NCI-H345 treated with DMSO at 0.1 percent for 48 hours (cell line): ENCODE measurements at regions not wholly inside any gene's neighbourhood (a gene's known extent, or its start where the extent isn't known, plus 50 kb on each side); places are given as distances from the start of the nearest gene placed in this dataset.
A peak's percentile ranks its signal among the peaks of the same experiment; 100 is the strongest.
"Not testable (repeated sequence)": the region's sequence is repeated elsewhere in the genome, so short reads cannot be mapped to it uniquely, and the experiment has no call there.

Source experiments
- DNase-seq: peaks from one replicate; lab custom pipeline; 2025; ENCODE audit not compliant: unreplicated experiment; lab: John Stamatoyannopoulos, UW

DNA sequence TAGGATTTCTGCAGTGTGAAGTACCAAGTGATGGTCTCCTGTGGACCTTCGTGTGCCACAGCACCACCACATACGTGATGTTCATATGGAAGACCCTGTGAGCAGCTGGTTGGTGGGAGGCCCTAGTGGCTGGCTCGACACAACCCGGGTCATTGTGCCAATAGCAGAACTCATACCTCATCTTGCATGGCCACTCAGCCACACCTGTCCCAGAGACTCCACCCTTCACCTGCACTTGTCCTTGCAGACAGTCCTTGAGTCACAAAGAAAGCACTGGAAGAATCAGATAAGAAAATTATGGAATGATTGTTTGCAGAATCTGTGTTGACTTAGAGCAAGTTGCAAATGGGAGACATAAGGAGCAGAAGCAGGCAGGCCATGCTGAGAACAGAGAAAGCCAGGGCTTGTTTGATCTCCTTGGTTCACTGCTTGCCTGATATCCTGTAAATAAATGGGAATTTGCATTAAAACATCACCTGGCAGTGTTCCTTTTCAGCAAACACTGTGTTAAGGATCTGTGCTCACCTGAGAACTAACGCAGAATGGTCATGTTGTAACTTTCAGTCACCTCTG, 307.7 kb downstream of the SIPA1L2 start:
- DNase-seq: peak; percentile 38

GRCh38 chr1:232319518-232320210, 310.3 kb downstream of the SIPA1L2 start:
- no peak for DNase-seq

- DNase-seq: no peak
Observed at GRCh38 chr1:232319072-232319471, 310.9 kb downstream of the SIPA1L2 start.

GRCh38 chr1:232318143-232318542, 311.8 kb downstream of the SIPA1L2 start:
- no peak for DNase-seq

DNA sequence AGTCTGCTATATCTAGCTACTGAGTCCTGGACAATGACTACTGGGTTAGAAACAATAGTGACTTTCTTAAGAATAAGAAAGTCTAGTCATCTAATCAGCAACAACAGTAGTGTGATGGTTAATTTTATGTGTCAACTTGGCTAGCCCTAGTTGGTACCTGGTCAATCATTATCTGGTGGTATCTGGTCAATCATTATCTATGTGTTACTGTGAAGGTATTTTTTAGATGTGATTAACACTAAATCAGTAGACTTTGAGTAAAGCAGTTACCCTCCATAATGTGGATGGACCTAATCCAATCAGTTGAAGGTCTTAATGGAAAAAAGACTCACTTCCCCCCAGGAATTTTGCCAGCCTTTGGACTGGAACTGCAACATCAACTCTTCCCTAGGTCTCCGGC, 312.6 kb downstream of the SIPA1L2 start:
- no peak for DNase-seq

GRCh38 chr1:232316864-232317263, 313.1 kb downstream of the SIPA1L2 start:
- no peak for DNase-seq

DNA sequence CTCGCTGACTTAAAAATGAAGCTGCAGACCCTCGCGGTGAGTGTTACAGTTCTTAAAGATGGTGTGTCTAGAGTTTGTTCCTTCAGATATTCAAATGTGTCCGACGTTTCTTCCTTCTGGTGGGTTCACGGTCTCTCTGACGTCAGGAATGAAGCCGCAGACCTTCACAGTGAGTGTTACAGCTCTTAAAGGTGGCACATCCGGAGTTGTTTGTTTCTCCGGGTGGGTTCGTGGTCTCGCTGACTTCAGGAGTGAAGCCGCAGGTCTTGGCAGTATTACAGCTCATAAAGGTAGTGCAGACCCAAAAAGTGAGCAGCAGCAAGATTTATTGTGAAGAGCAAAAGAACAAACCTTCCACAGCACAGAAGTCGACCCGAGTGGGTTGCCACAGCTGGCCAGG, 316.1 kb downstream of the SIPA1L2 start:
- DNase-seq: not testable (repeated sequence)

- no peak for DNase-seq
Observed at GRCh38 chr1:232310541-232310940, 319.4 kb downstream of the SIPA1L2 start.

- DNase-seq: no peak
Observed at GRCh38 chr1:232308616-232309015, 321.3 kb downstream of the SIPA1L2 start.

DNA sequence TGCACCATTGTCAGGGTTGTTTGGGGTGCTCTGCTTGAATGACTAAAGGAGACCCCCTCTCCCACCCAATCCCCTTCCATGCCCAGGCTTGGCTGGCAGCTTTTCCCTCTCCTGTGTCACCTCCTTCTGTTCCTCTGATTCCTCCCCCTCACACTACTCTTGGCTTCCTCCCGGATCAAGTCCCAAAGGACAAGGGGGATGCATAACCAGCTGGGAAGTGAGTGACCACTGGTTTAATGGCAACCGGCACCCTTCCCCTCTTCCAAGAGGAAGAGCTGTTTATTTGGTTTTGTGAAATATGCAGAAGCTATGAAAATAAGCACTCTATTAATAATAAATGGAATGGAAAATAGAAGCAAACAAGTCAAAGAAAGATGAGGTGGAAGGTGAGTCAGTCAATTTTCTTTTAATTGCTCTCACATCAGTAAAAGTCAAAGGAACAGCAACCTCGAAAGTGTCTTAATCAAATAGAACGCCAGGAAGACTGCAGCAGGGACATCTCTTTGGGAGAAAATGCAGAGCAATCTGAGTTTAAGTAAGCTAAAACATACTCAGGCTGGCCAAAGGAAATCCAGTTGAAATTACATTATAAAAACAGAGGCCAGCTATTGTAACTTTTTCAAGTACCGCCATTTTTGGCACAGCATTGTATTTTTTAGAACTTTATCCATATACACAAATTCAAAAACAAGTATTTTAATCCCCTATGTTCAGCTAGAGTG, 322.5 kb downstream of the SIPA1L2 start:
- no peak for DNase-seq

- DNase-seq: no peak
Observed at GRCh38 chr1:232306269-232306961, 323.5 kb downstream of the SIPA1L2 start.

GRCh38 chr1:232305050-232305449, 324.9 kb downstream of the SIPA1L2 start:
- peak; percentile 94 for DNase-seq

DNA sequence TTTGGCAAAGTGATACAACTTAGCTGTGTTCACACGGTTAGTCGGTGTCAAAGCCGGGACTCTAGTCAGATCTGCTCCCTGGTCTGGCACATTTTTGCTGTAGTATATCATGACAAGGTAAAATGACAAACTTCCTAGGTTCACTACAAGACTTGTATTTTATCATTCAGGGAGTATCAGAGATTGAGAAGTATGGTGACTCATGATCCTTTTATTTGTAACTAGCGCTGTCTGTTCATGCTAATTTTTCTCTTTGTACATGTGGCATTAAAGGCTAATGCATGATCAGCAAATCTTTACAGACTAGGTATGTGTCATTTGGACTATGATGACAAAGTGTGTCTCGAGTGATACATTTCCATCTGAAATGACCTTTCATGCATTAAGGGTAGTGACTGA, 326.7 kb downstream of the SIPA1L2 start:
- DNase-seq: no peak

DNA sequence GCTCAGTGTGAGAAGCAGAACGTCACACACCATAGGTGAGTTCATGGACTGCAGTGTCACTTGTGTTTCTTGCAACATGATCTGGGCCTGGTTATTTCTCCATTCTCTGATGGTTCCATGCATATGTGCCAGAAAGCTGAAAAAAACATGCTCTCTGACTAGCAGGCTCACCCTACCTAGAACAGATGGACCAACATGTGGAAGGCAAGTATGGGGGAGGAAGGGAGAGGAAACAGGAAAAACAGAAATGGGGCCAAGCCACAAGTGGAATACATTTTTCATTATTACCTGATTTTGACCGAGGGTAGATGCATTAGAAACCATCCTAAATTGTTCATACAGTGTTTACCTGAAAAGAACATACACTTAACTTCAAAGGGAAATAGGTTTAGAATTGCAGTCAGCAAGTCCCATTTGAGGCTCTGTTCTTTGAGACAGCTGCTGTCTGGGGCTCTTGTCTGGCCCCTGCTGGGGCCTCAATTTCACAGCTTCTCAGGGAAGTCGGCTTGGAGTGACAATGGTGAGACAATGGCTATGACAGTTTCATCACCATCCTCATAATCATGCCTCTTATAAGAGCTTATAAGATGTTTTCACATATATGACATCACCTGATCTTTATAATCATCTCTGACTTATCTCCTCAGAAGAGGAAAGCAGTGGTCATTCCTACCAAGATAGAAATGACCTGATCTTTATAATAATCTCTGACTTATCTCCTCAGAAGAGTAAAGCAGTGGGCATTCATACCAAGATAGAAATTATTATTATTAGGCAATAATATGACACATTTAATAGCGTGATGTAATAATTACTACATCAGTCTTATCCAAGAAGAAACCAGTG, 327.3 kb downstream of the SIPA1L2 start:
- DNase-seq: peak; percentile 15

GRCh38 chr1:232301246-232301645, 328.7 kb downstream of the SIPA1L2 start:
- no peak for DNase-seq

DNA sequence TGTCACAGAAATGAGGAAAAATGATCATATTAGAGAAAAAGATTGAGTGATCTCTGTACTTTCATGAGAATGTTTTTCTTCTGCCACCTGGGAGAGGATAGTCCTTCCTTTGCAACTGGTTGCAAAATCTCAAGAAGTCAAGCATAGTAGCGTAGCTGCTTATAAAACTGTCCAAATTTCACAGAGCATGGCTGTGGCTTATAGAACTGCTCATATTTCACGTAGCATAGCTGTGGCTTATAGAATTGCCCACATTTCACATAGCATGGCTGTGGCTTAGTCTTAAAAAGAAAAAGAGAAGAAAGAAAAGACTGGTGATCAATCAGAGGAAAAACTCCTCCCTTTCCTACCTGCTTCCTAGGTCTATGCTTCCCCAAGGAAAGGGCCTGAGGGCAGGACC, 329.5 kb downstream of the SIPA1L2 start:
- no peak for DNase-seq

DNA sequence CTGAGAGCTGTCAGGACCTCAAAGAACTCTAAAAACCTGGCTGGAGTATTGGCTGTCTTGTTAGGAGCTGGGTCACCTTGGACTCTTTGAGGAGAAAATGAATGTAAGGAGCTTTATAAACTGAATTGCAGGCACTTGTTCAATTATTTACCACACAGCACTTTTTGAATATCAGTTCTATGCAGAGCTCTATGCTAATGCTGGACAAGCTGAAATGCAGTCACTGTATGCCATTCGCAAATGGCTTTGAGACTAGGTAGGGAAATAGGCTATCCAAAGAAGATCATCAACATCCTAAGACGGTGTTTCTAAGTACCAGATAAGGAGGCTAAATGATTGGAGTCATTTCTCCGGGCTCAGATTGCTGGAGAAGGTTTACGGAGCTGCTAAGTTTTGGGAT, 333.5 kb downstream of the SIPA1L2 start:
- no peak for DNase-seq

DNA sequence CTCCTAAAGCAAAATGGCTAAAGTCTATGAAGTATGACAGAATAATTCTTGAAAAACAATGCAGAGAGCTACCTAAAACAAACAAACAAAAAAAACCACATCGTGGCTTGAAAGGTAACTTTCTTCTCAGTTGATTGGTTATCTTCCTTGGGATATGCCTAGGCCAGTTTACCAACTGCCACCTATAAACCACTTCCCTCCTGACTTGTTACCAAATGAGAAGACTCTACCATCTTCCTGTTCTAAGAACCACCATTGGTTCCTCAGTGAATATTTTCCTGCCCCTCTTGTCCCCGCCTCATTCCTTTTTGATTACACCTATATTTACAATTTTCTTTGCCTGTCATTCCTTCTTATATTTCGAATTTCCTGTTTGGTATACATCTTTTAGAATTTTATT, 336.6 kb downstream of the SIPA1L2 start:
- DNase-seq: no peak

DNA sequence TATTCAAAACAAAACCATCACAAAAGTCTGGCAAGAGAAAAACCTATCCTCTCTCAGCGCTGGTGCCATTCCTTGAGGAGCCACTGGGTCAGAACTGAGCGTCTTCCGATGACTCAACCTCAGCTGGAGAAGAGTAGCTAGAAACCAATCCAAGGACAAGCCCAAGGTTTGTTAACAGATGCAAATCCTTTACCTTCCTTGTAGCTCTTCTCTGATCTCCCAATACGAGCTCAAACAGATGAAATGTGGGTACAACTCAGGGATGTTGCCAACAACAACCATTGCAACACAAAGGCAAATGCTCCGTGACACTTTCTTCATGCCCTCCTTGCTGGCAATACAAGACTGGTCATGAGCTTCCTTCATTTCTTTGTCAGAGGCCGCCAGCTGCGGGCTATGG, 337.1 kb downstream of the SIPA1L2 start:
- DNase-seq: peak; percentile 100

- DNase-seq: no peak
Observed at GRCh38 chr1:232292239-232292638, 337.7 kb downstream of the SIPA1L2 start.

- no peak for DNase-seq
Observed at GRCh38 chr1:232291681-232292080, 338.3 kb downstream of the SIPA1L2 start.
